MM.1S (cell line): ENCODE measurements at regions not wholly inside any gene's neighbourhood (a gene's known extent, or its start where the extent isn't known, plus 50 kb on each side); places are given as distances from the start of the nearest gene placed in this dataset.

Experiments
- DNase-seq: peaks from one replicate; pipeline ENCODE4 v3.0.0-alpha.2; 2015
- H2AFZ ChIP-seq: fragments of 300-600 bp; sonication (generic); 2 replicates; pipeline ENCODE4 v1.6.0; 2016; ENCODE audit warnings: antibody characterized with exemption, low read length
- H3F3A ChIP-seq: fragments of 300-600 bp; sonication (generic); 2 replicates; pipeline ENCODE4 v1.6.1; 2016; ENCODE audit warnings: mild to moderate bottlenecking, antibody characterized with exemption, low read length, moderate library complexity, mixed read lengths; ENCODE audit not compliant: insufficient read depth
- H3K27ac ChIP-seq: fragments of 300-600 bp; sonication (generic); 2 replicates; pipeline ENCODE4 v1.5.1; 2016; ENCODE audit warnings: mild to moderate bottlenecking, low read length
- H3K27me3 ChIP-seq: fragments of 300-600 bp; sonication (generic); replicated peaks from 2 replicates; pipeline ENCODE4 v1.6.0; 2016; ENCODE audit warnings: low read length; ENCODE audit not compliant: insufficient read depth
- H3K36me3 ChIP-seq: fragments of 300-600 bp; sonication (generic); replicated peaks from 2 replicates; pipeline ENCODE4 v1.6.1; 2016; ENCODE audit warnings: mild to moderate bottlenecking, low read length, mixed read lengths; ENCODE audit not compliant: insufficient read depth
- H3K4me1 ChIP-seq: fragments of 300-600 bp; sonication (generic); 2 replicates; pipeline ENCODE4 v1.6.1; 2016; ENCODE audit warnings: low read length, mixed read lengths
- H3K4me2 ChIP-seq: fragments of 300-600 bp; sonication (generic); 2 replicates; pipeline ENCODE4 v1.6.0; 2016; ENCODE audit warnings: low read depth, low read length
- H3K4me3 ChIP-seq: fragments of 300-600 bp; sonication (generic); 2 replicates; pipeline ENCODE4 v1.5.1; 2016; ENCODE audit warnings: low read length, mixed read lengths
- H3K79me2 ChIP-seq: fragments of 300-600 bp; sonication (generic); 2 replicates; pipeline ENCODE4 v1.6.1; 2016; ENCODE audit warnings: mixed run types, low read length, mixed read lengths
- H3K9ac ChIP-seq: fragments of 300-600 bp; sonication (generic); 2 replicates; pipeline ENCODE4 v1.6.1; 2016; ENCODE audit warnings: low read length, mixed read lengths
- H3K9me2 ChIP-seq: fragments of 300-600 bp; sonication (generic); replicated peaks from 2 replicates; pipeline ENCODE4 v1.6.1; 2016; ENCODE audit warnings: mild to moderate bottlenecking, low read length, mixed read lengths; ENCODE audit not compliant: insufficient read depth
- H3K9me3 ChIP-seq: fragments of 300-600 bp; sonication (generic); replicated peaks from 2 replicates; pipeline ENCODE4 v1.6.1; 2016; ENCODE audit warnings: mild to moderate bottlenecking, low read length, mixed read lengths; ENCODE audit not compliant: insufficient read depth
- H4K20me1 ChIP-seq: fragments of 300-600 bp; sonication (generic); 2 replicates; pipeline ENCODE4 v1.6.1; 2016; ENCODE audit warnings: mild to moderate bottlenecking, low read length, moderate library complexity, mixed read lengths; ENCODE audit not compliant: insufficient read depth
- EZH2 ChIP-seq: fragments of 300-600 bp; sonication (generic); optimal IDR thresholded peaks from 2 replicates; pipeline ENCODE3; 2017; ENCODE audit warnings: low read depth, mild to moderate bottlenecking, antibody characterized with exemption, low read length, mixed read lengths
- EZH2phosphoT487 ChIP-seq: fragments of 300-600 bp; sonication (generic); IDR thresholded peaks from 2 replicates; pipeline ENCODE4 v1.6.1; 2018; ENCODE audit warnings: antibody characterized with exemption, low read length
- TF ChIP-seq, protein P1 (sequence below): fragments of 300-600 bp; sonication (generic); IDR thresholded peaks from 2 replicates; pipeline ENCODE4 v1.5.1; 2016; ENCODE audit warnings: antibody characterized with exemption, low read length, mixed read lengths

DNA sequence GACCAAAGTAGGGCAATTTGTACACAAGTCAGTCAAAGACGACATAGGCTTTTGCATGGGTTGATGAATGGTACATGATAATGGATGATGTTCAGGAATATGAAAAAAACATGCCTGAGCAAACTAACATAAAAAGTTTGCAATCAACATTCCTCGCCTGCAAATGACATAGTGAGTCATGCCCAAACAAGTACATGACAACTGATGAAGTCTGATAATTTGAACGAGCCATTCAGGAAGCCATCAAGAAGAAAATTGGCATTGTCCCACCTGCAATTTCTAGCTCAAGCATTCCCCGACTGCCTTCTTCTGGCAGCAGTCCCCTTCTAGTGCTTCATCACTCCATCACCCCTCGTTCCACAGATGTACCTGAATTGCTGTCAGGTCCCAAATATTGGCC lies 118.4 kb upstream of the NR5A2 start:
- H3F3A ChIP-seq, result no peaks in the 10 kb centered on the region
- no peak overlapping the region for H2AFZ ChIP-seq
- no peaks in the 10 kb centered on the region for H3K4me1 ChIP-seq
- no peaks in the 10 kb centered on the region for H4K20me1 ChIP-seq
- no peaks in the 10 kb centered on the region for H3K36me3 ChIP-seq
- no peak overlapping the region for H3K4me2 ChIP-seq
- H3K79me2 ChIP-seq, result no peaks in the 10 kb centered on the region
- no peaks in the 10 kb centered on the region for H3K9me2 ChIP-seq
- no peak for DNase-seq
- TF ChIP-seq, protein P1, sequence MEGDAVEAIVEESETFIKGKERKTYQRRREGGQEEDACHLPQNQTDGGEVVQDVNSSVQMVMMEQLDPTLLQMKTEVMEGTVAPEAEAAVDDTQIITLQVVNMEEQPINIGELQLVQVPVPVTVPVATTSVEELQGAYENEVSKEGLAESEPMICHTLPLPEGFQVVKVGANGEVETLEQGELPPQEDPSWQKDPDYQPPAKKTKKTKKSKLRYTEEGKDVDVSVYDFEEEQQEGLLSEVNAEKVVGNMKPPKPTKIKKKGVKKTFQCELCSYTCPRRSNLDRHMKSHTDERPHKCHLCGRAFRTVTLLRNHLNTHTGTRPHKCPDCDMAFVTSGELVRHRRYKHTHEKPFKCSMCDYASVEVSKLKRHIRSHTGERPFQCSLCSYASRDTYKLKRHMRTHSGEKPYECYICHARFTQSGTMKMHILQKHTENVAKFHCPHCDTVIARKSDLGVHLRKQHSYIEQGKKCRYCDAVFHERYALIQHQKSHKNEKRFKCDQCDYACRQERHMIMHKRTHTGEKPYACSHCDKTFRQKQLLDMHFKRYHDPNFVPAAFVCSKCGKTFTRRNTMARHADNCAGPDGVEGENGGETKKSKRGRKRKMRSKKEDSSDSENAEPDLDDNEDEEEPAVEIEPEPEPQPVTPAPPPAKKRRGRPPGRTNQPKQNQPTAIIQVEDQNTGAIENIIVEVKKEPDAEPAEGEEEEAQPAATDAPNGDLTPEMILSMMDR, result no peak
- TF ChIP-seq EZH2phosphoT487 (no peak), EZH2 (no peak)
- no peak overlapping the region for H3K4me3 ChIP-seq
- H3K9ac ChIP-seq, result no peak overlapping the region
- H3K27me3 ChIP-seq, result no peaks in the 10 kb centered on the region
- H3K27ac ChIP-seq, result no peak overlapping the region
- H3K9me3 ChIP-seq, result no peaks in the 10 kb centered on the region

DNA sequence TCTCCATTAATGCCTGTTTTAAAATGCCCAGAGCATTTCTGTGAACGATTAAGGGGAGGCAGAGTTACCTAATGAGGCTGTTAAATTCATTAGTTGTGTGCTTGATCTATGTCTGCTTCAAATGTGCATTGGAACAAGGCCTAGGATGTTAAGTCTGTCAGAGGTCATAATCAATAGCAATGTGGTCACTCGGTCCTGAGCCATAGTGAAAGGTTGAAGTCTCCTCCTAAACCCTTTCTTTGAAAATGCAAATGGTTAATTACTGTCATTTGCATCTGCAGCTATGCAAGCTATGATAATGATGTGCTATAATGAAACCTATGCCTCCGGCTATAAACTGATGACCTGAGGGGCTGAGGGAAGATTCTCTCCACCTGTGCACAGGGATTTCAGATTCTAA lies 114.2 kb upstream of the NR5A2 start:
- Histone ChIP-seq H3K27me3 (no peaks in the 10 kb centered on the region), H3K9me2 (no peaks in the 10 kb centered on the region), H3K4me2 (no peak overlapping the region), H3K4me1 (no peaks in the 10 kb centered on the region), H4K20me1 (no peaks in the 10 kb centered on the region), H3K79me2 (no peaks in the 10 kb centered on the region), H3K36me3 (no peaks in the 10 kb centered on the region), H3K9ac (no peak overlapping the region), H3K4me3 (no peak overlapping the region), H3F3A (no peaks in the 10 kb centered on the region), H3K27ac (no peak overlapping the region), H3K9me3 (no peaks in the 10 kb centered on the region), H2AFZ (no peak overlapping the region)
- TF ChIP-seq EZH2 (no peak), EZH2phosphoT487 (no peak)
- TF ChIP-seq, protein P1, result no peak
- DNase-seq, result no peak

DNA sequence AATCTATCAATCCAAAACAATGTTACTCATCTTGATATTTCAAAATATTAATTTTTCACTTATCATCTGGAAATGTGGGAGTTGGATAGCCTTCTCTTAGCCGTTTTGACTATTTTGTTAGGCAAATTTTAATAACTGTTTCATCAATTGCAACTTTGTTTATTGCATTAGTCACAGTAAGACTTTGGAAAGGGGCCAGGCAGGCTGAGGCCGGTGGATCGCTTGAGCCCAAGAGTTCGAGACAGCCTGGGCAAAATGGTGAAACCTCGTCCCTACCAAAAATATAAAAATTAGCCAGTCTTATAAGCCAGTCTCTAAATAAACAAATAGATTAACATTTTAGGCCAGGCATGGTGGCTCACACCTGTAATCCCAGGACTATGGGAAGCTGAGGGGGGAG lies 113.0 kb upstream of the NR5A2 start:
- TF ChIP-seq EZH2 (no peak), EZH2phosphoT487 (no peak)
- TF ChIP-seq, protein P1, result no peak
- Histone ChIP-seq H2AFZ (no peak overlapping the region), H3K27ac (no peak overlapping the region), H3K4me3 (no peak overlapping the region), H3K36me3 (no peaks in the 10 kb centered on the region), H3K4me1 (no peaks in the 10 kb centered on the region), H3F3A (no peaks in the 10 kb centered on the region), H3K4me2 (no peak overlapping the region), H3K9me2 (no peaks in the 10 kb centered on the region), H3K9ac (no peak overlapping the region), H3K9me3 (no peaks in the 10 kb centered on the region), H4K20me1 (no peaks in the 10 kb centered on the region), H3K27me3 (no peaks in the 10 kb centered on the region), H3K79me2 (no peaks in the 10 kb centered on the region)
- no peak for DNase-seq
